ENCODE measurements at regions not wholly inside any gene's neighbourhood (a gene's known extent, or its start where the extent isn't known, plus 50 kb on each side); places are given as distances from the start of the nearest gene placed in this dataset.

GRCh38 chr14:82861313-82861712 lies 1327.7 kb upstream of the SEL1L start:
- TF ChIP-seq POLR2AphosphoS5 (IDR thresholded peaks at IDR 0.05; ENCODE audit: low read depth, low read length) (no peak), POLR2A (IDR thresholded peaks at IDR 0.05; ENCODE audit: low read depth, low read length) (no peak)
